Upper lobe of left lung (tissue), 6 donors: ENCODE measurements at regions not wholly inside any gene's neighbourhood (a gene's known extent, or its start where the extent isn't known, plus 50 kb on each side); places are given as distances from the start of the nearest gene placed in this dataset.
A peak's percentile ranks its signal among the peaks of the same experiment; 100 is the strongest.

Experiments used
- ATAC-seq, 2 donors: fragments of 200-7000 bp; cut with Tn5 transposase; one replicate each; pipeline ENCODE4 v1.9.1; 2022; ENCODE audit warnings: mild to moderate bottlenecking in 2 of 2, moderate library complexity in 2 of 2; ENCODE audit not compliant: low FRiP score in 2 of 2
- DNase-seq, 2 donors: peaks; one replicate each; pipeline ENCODE4 v3.0.0-alpha.2; 2019 to 2020
- H3K27ac ChIP-seq, 4 donors: fragments of 200-600 bp; sonication (generic); one replicate each; pipeline ENCODE4 v1.5.1; 2016 to 2019
- H3K27me3 ChIP-seq, 4 donors: fragments of 200-600 bp; sonication (generic); one replicate each; pipeline ENCODE4 v1.5.1; 2017 to 2019
- H3K36me3 ChIP-seq, 4 donors: fragments of 200-600 bp; sonication (generic); one replicate each; pipeline ENCODE4 v1.5.1; 2016 to 2019
- H3K4me1 ChIP-seq, 4 donors: fragments of 200-600 bp; sonication (generic); one replicate each; pipeline ENCODE4 v1.5.1; 2018 to 2019
- H3K4me3 ChIP-seq, 4 donors: fragments of 200-600 bp; sonication (generic); one replicate each; pipeline ENCODE4 v1.5.1; 2017 to 2019; ENCODE audit warnings: mild to moderate bottlenecking in 2 of 4, moderate library complexity in 1 of 4
- H3K9me3 ChIP-seq, 4 donors: fragments of 200-600 bp; sonication (generic); one replicate each; pipeline ENCODE4 v1.5.1; 2018 to 2019
- CTCF ChIP-seq, 6 experiments: fragments of 450-650 bp in 4 of 6; fragments of 200-600 bp in 2 of 6; sonication (generic) in 2 of 6; IDR thresholded peaks; one replicate each; pipeline ENCODE4 v1.5.1; 2016 to 2019; ENCODE audit warnings: antibody characterized with exemption in 6 of 6
- EP300 ChIP-seq, 4 donors: sonication (generic); formaldehyde crosslinking; IDR thresholded peaks; one replicate each; pipeline ENCODE4 v1.5.1; 2017; ENCODE audit warnings: antibody characterized with exemption in 4 of 4, control low read depth in 2 of 4
- POLR2A ChIP-seq, 4 donors: fragments of 450-650 bp; IDR thresholded peaks; one replicate each; pipeline ENCODE4 v1.5.1; 2016 to 2017; ENCODE audit warnings: antibody characterized with exemption in 4 of 4, mild to moderate bottlenecking in 2 of 4
- POLR2AphosphoS5 ChIP-seq, 2 donors: sonication (generic); formaldehyde crosslinking; IDR thresholded peaks; one replicate each; pipeline ENCODE4 v1.5.1; 2017; ENCODE audit warnings: antibody characterized with exemption in 2 of 2
- WGBS, 2 donors: methylation state at CpG; one replicate each; pipeline ENCODE4 v1.1.5; 2017 to 2018; 5-methylcytosine and 5-hydroxymethylcytosine counted together
- donor health status: DM: no; HTN: no; CAD: no; lungs with moderate emphysema.
- donor health status: DM: no; HTN: yes; CAD: no; lungs with severe emphysema.

- 37 to 43% methylated on average over 5 of the region's 5 CpGs for WGBS, 2 donors
- Histone ChIP-seq H3K27ac (peak overlapping the region in 1 of 4 donors; percentile 2), H3K4me1 (peaks cover 0 to 15% (median 0%) of the 10 kb centered on the region in 4 donors), H3K4me3 (no peak overlapping the region), H3K27me3 (no peaks in the 10 kb centered on the region), H3K36me3 (no peaks in the 10 kb centered on the region), H3K9me3 (no peaks in the 10 kb centered on the region)
- TF ChIP-seq CTCF (IDR thresholded peaks at IDR 0.05) (no peak), EP300 (IDR thresholded peaks at IDR 0.05) (no peak), POLR2A (IDR thresholded peaks at IDR 0.05) (no peak), POLR2AphosphoS5 (IDR thresholded peaks at IDR 0.05) (no peak)
- ATAC-seq (no peak), DNase-seq (no peak)
These were observed 221.2 kb upstream of the BLID start for GRCh38 chr11:122337241-122337640.

- no peak for ATAC-seq
- no peak for TF ChIP-seq POLR2A (IDR thresholded peaks at IDR 0.05)
- TF ChIP-seq CTCF (IDR thresholded peaks at IDR 0.05), result no peak
- no peak for TF ChIP-seq POLR2AphosphoS5 (IDR thresholded peaks at IDR 0.05)
- TF ChIP-seq EP300 (IDR thresholded peaks at IDR 0.05), result no peak
- Histone ChIP-seq H3K9me3 (no peaks in the 10 kb centered on the region), H3K4me3 (no peak overlapping the region), H3K36me3 (no peaks in the 10 kb centered on the region), H3K27ac (no peak overlapping the region), H3K27me3 (no peaks in the 10 kb centered on the region), H3K4me1 (peaks cover 0 to 15% (median 0%) of the 10 kb centered on the region in 4 donors)
- DNase-seq, result no peak
- 74 to 78% methylated on average over 5 of the region's 5 CpGs for WGBS, 2 donors
These were observed 220.7 kb upstream of the BLID start for GRCh38 chr11:122336706-122337105.

GRCh38 chr11:122334546-122335339, 218.7 kb upstream of the BLID start:
- Histone ChIP-seq H3K27ac (no peak overlapping the region), H3K9me3 (no peaks in the 10 kb centered on the region), H3K27me3 (no peaks in the 10 kb centered on the region), H3K36me3 (no peaks in the 10 kb centered on the region), H3K4me3 (no peak overlapping the region), H3K4me1 (peaks cover 0 to 15% (median 0%) of the 10 kb centered on the region in 4 donors)
- DNase-seq (no peak), ATAC-seq (no peak)
- TF ChIP-seq CTCF (IDR thresholded peaks at IDR 0.05) (no peak), POLR2AphosphoS5 (IDR thresholded peaks at IDR 0.05) (no peak), EP300 (IDR thresholded peaks at IDR 0.05) (no peak), POLR2A (IDR thresholded peaks at IDR 0.05) (no peak)
- 83 to 85% methylated on average over 11 of the region's 11 CpGs for WGBS, 2 donors

DNA sequence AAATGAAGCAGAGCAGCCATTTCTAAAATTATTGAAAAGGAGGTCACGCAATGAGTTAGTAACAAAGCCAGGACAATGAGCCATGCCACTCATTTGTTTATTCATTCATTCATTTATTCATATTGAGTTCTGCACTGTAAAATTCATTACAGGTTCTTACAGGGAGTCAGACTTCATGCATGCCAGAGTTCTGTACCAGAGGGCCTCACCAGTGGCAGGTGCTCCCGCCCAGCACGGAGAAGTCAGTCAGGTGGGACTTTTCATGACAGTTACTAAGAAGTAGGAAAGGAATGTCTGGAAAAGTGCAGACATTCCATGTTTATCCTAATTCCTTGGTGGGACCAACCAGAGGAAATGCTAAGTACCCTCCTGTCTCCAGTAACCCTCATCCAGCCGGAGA, 217.5 kb upstream of the BLID start:
- H3K36me3 ChIP-seq, result no peaks in the 10 kb centered on the region
- DNase-seq (no peak), ATAC-seq (no peak)
- H3K4me1 ChIP-seq, result peaks cover 0 to 10% (median 0%) of the 10 kb centered on the region in 4 donors
- WGBS, 2 donors, result 94 to 96% methylated on average over 4 of the region's 4 CpGs
- no peak overlapping the region for H3K27ac ChIP-seq
- H3K27me3 ChIP-seq, result no peaks in the 10 kb centered on the region
- H3K4me3 ChIP-seq, result no peak overlapping the region
- H3K9me3 ChIP-seq, result no peaks in the 10 kb centered on the region
- no peak for TF ChIP-seq CTCF (IDR thresholded peaks at IDR 0.05)
- no peak for TF ChIP-seq EP300 (IDR thresholded peaks at IDR 0.05)
- TF ChIP-seq POLR2AphosphoS5 (IDR thresholded peaks at IDR 0.05), result no peak
- no peak for TF ChIP-seq POLR2A (IDR thresholded peaks at IDR 0.05)

GRCh38 chr11:122331079-122331478, 215.1 kb upstream of the BLID start:
- no peaks in the 10 kb centered on the region for H3K36me3 ChIP-seq
- H3K4me3 ChIP-seq, result no peak overlapping the region
- no peak for DNase-seq
- H3K27ac ChIP-seq, result no peak overlapping the region
- H3K27me3 ChIP-seq, result no peaks in the 10 kb centered on the region
- ATAC-seq, result no peak
- TF ChIP-seq CTCF (IDR thresholded peaks at IDR 0.05) (no peak), POLR2AphosphoS5 (IDR thresholded peaks at IDR 0.05) (no peak), EP300 (IDR thresholded peaks at IDR 0.05) (no peak), POLR2A (IDR thresholded peaks at IDR 0.05) (no peak)
- no peaks in the 10 kb centered on the region for H3K4me1 ChIP-seq
- H3K9me3 ChIP-seq, result no peaks in the 10 kb centered on the region
- 93 to 94% methylated on average over 1 of the region's 1 CpG for WGBS, 2 donors
